HuH-7.5 (cell line): ENCODE measurements at regions not wholly inside any gene's neighbourhood (a gene's known extent, or its start where the extent isn't known, plus 50 kb on each side); places are given as distances from the start of the nearest gene placed in this dataset.
"Not testable (repeated sequence)": the region's sequence is repeated elsewhere in the genome, so short reads cannot be mapped to it uniquely, and the experiment has no call there.

Experiments used
- DNase-seq: peaks from one replicate; pipeline ENCODE4 v3.0.0; 2011; ENCODE audit warnings: low spot score

DNA sequence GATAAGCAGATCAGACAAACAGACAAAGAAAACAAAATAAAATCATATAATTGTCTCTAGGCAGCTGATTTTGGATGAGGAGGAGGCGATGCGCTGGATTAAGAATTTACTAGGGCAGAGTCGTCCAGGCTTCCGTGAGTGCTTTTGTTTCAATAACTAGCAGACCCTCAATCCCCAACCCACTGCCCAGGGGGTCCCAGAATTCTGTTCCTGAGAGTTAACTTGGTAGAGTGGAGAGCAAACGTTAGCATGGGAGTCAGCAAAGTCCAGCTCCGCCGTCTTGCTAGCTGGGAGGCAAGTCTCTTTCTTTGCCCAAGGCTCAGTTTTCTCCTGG, 95.5 kb upstream of the TBX5 start:
- no peak for DNase-seq

- DNase-seq = no peak
Observed at GRCh38 chr12:114500775-114501473, 95.0 kb upstream of the TBX5 start.

- DNase-seq = no peak
Observed at GRCh38 chr12:114500131-114500530, 94.2 kb upstream of the TBX5 start.

GRCh38 chr12:114499338-114499737, 93.4 kb upstream of the TBX5 start:
- no peak for DNase-seq

GRCh38 chr12:114491916-114492315, 86.0 kb upstream of the TBX5 start:
- no peak for DNase-seq

GRCh38 chr12:114484822-114485459, 79.0 kb upstream of the TBX5 start:
- DNase-seq = not testable (repeated sequence)

DNA sequence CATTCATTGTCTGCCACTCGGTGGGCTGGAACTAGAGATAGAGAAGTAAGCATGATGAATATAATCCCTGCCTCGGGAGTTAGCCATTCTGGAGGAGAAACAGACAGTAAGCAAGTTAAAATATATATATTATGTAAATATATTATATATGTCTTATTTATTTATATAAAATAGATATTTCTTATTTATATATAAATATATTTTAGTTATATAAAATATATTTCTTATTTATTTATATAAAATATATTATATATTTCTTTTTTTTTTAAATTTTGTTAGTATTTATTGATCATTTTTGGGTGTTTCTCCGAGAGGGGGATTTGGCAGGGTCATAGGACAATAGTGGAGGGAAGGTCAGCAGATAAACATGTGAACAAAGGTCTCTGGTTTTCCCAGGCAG, 78.1 kb upstream of the TBX5 start:
- DNase-seq = no peak

DNA sequence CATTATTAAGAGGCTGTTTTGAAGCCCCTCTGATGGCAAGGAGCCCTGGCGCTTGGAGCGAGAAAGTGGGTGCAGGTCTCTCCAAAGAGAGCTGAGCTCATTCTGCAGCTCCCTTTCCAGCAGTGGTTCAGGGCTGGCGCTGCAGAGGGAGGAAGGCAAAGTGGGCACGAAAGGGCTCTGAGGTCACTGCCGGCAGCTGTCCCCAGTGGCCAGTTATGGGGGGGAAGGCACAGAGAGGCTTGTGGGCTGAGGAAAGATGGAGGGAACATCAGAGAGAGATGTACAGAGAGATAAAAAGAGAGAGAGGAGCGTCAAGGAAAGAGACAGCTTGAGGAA, 75.2 kb upstream of the TBX5 start:
- no peak for DNase-seq

- no peak for DNase-seq
Observed at GRCh38 chr12:114480337-114481199, 74.6 kb upstream of the TBX5 start.

- no peak for DNase-seq
Observed at GRCh38 chr12:114479831-114480230, 73.9 kb upstream of the TBX5 start.

- DNase-seq = no peak
Observed at GRCh38 chr12:114478865-114479264, 72.9 kb upstream of the TBX5 start.

DNA sequence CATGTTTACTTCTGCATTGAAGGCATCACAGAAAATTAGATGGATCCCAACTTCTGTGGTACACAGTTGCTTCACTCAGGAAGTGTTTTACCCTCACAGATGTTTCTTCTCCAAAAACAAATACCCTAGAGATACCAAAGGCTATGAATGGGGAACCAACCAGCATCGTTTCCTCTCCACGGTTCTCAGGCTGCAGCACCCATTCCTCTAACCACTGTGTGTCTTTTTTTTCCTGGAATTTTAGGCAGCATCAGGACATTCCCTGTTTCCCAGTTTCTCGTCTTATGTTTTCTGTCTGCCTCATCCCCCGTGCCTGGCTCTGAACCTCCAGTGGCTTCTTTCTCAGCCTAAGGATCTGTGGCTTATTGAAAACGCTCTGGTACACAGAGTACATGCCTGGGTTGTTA, 72.0 kb upstream of the TBX5 start:
- no peak for DNase-seq

GRCh38 chr12:114476159-114476558, 70.2 kb upstream of the TBX5 start:
- DNase-seq = no peak

- DNase-seq = no peak
Observed at GRCh38 chr12:114473717-114474116, 67.8 kb upstream of the TBX5 start.

- no peak for DNase-seq
Observed at GRCh38 chr12:114473018-114473417, 67.1 kb upstream of the TBX5 start.

DNA sequence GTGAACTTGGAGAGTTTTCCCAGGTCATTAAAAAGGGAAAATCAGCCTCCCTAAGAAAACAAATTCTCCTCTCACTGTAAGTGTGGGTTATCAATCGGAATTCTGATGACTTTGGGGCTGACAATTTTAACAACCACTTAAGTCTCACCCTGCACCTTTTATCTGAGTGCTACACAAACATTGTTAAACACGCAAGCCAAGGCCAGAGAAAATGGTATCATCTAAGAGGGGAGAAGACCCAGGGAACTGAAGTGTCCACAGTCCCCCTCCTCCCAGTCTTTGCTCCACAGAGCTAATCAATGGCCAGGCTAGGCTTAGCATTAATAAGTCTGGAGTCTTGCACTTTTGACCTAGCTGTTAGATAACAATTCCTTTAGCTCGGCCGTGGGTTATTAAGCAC, 51.7 kb upstream of the TBX5 start:
- DNase-seq = no peak
